ENCODE measurements at regions not wholly inside any gene's neighbourhood (a gene's known extent, or its start where the extent isn't known, plus 50 kb on each side); places are given as distances from the start of the nearest gene placed in this dataset.

DNA sequence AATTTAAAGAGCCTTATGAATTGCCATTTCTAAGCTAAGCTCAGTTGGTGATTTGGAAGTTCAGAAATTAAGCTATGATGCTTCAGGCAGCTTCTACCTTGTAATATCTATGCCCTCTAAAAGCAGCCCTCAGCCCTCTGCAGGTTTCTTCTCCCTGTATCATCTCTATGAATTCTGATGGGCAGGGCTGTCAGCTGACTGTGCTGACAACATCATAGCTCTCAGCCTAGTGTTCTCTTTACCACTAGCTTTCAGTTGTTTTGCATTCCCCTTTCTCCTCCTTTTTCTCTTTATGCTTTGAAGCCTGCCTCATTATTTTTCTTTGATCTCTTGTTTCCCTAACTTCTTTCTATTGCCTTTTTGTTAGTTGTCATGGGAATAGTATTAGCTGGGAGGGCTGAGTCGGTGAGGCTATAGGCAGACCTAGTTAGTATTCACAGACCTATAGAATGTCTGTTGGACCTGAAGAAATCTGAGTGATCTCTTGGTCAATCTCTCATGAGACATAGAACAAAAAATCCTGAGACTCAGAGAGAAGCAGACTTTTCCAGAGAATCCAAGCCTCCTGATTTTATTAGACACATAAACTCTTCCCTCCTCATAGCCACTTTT, 535.4 kb downstream of the RAB38 start:
- no peak for TF ChIP-seq ISL1 (CRISPR knock-in tag; IDR thresholded peaks at IDR 0.05)
- TF ChIP-seq OSR1 (CRISPR knock-in tag; IDR thresholded peaks at IDR 0.05), result no peak
- TF ChIP-seq, protein P1, sequence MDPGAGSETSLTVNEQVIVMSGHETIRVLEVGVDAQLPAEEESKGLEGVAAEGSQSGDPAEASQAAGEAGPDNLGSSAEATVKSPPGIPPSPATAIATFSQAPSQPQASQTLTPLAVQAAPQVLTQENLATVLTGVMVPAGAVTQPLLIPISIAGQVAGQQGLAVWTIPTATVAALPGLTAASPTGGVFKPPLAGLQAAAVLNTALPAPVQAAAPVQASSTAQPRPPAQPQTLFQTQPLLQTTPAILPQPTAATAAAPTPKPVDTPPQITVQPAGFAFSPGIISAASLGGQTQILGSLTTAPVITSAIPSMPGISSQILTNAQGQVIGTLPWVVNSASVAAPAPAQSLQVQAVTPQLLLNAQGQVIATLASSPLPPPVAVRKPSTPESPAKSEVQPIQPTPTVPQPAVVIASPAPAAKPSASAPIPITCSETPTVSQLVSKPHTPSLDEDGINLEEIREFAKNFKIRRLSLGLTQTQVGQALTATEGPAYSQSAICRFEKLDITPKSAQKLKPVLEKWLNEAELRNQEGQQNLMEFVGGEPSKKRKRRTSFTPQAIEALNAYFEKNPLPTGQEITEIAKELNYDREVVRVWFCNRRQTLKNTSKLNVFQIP (CRISPR knock-in tag; IDR thresholded peaks at IDR 0.05; ENCODE audit: borderline replicate concordance, low read depth), result no peak
- TF ChIP-seq, protein P2, sequence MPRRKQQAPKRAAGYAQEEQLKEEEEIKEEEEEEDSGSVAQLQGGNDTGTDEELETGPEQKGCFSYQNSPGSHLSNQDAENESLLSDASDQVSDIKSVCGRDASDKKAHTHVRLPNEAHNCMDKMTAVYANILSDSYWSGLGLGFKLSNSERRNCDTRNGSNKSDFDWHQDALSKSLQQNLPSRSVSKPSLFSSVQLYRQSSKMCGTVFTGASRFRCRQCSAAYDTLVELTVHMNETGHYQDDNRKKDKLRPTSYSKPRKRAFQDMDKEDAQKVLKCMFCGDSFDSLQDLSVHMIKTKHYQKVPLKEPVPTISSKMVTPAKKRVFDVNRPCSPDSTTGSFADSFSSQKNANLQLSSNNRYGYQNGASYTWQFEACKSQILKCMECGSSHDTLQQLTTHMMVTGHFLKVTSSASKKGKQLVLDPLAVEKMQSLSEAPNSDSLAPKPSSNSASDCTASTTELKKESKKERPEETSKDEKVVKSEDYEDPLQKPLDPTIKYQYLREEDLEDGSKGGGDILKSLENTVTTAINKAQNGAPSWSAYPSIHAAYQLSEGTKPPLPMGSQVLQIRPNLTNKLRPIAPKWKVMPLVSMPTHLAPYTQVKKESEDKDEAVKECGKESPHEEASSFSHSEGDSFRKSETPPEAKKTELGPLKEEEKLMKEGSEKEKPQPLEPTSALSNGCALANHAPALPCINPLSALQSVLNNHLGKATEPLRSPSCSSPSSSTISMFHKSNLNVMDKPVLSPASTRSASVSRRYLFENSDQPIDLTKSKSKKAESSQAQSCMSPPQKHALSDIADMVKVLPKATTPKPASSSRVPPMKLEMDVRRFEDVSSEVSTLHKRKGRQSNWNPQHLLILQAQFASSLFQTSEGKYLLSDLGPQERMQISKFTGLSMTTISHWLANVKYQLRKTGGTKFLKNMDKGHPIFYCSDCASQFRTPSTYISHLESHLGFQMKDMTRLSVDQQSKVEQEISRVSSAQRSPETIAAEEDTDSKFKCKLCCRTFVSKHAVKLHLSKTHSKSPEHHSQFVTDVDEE (CRISPR knock-in tag; IDR thresholded peaks at IDR 0.05), result no peak
- TF ChIP-seq RARB (CRISPR knock-in tag; IDR thresholded peaks at IDR 0.05), result no peak
- no peak for TF ChIP-seq ZNF70 (CRISPR knock-in tag; IDR thresholded peaks at IDR 0.05)
- TF ChIP-seq PPARA (CRISPR knock-in tag; IDR thresholded peaks at IDR 0.05; ENCODE audit: borderline replicate concordance), result no peak
- no peak for TF ChIP-seq TOX (CRISPR knock-in tag; IDR thresholded peaks at IDR 0.05; ENCODE audit: borderline replicate concordance)
- TF ChIP-seq TCF4 (CRISPR knock-in tag; IDR thresholded peaks at IDR 0.05; ENCODE audit: borderline replicate concordance), result no peak
- no peak for TF ChIP-seq ZC3H10 (CRISPR knock-in tag; IDR thresholded peaks at IDR 0.05)
- TF ChIP-seq, protein P3, sequence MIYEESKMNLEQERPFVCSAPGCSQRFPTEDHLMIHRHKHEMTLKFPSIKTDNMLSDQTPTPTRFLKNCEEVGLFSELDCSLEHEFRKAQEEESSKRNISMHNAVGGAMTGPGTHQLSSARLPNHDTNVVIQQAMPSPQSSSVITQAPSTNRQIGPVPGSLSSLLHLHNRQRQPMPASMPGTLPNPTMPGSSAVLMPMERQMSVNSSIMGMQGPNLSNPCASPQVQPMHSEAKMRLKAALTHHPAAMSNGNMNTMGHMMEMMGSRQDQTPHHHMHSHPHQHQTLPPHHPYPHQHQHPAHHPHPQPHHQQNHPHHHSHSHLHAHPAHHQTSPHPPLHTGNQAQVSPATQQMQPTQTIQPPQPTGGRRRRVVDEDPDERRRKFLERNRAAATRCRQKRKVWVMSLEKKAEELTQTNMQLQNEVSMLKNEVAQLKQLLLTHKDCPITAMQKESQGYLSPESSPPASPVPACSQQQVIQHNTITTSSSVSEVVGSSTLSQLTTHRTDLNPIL (CRISPR knock-in tag; IDR thresholded peaks at IDR 0.05; ENCODE audit: low read depth), result no peak
- no peak for TF ChIP-seq ZNF565 (CRISPR knock-in tag; conservative IDR thresholded peaks at IDR 0.05; ENCODE audit: low read depth)
- no peak for TF ChIP-seq ZNF8 (CRISPR knock-in tag; IDR thresholded peaks at IDR 0.05)
- no peak for ATAC-seq

DNA sequence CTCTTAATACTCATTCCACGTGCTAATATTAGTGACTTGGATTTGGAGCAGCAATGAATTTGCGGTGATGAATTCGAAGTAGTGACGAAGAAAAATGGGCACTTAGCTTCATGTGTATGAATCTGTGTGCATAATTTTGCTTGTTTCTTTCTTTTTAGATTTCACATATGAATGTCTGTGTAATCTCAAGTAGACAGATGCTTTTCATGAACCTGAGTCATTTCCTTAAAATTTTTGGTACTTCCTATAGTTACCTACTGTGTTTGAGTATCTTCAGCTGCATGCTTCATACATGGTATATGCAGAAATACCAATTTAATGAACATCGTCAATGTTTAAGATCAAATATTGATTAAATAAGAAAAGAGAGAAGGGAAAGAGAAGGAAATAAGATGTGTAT, 540.2 kb downstream of the RAB38 start:
- no peak for TF ChIP-seq CSDC2 (CRISPR knock-in tag; IDR thresholded peaks at IDR 0.05)
- TF ChIP-seq ESRRG (CRISPR knock-in tag; IDR thresholded peaks at IDR 0.05), result no peak
- TF ChIP-seq OSR1 (CRISPR knock-in tag; IDR thresholded peaks at IDR 0.05), result no peak
- no peak for TF ChIP-seq PPARA (CRISPR knock-in tag; IDR thresholded peaks at IDR 0.05; ENCODE audit: borderline replicate concordance)
- TF ChIP-seq ISL1 (CRISPR knock-in tag; IDR thresholded peaks at IDR 0.05), result no peak
- TF ChIP-seq ZC3H10 (CRISPR knock-in tag; IDR thresholded peaks at IDR 0.05), result no peak
- TF ChIP-seq, protein P1 (CRISPR knock-in tag; IDR thresholded peaks at IDR 0.05; ENCODE audit: borderline replicate concordance, low read depth), result no peak
- TF ChIP-seq ZNF565 (CRISPR knock-in tag; conservative IDR thresholded peaks at IDR 0.05; ENCODE audit: low read depth), result no peak
- TF ChIP-seq, protein P4, sequence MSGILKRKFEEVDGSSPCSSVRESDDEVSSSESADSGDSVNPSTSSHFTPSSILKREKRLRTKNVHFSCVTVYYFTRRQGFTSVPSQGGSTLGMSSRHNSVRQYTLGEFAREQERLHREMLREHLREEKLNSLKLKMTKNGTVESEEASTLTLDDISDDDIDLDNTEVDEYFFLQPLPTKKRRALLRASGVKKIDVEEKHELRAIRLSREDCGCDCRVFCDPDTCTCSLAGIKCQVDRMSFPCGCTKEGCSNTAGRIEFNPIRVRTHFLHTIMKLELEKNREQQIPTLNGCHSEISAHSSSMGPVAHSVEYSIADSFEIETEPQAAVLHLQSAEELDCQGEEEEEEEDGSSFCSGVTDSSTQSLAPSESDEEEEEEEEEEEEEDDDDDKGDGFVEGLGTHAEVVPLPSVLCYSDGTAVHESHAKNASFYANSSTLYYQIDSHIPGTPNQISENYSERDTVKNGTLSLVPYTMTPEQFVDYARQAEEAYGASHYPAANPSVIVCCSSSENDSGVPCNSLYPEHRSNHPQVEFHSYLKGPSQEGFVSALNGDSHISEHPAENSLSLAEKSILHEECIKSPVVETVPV (CRISPR knock-in tag; IDR thresholded peaks at IDR 0.05), result no peak
- TF ChIP-seq ZNF8 (CRISPR knock-in tag; IDR thresholded peaks at IDR 0.05), result no peak
- no peak for TF ChIP-seq ARNTL (CRISPR knock-in tag; IDR thresholded peaks at IDR 0.05; ENCODE audit: borderline replicate concordance, low read depth)
- no peak for TF ChIP-seq TOX (CRISPR knock-in tag; IDR thresholded peaks at IDR 0.05; ENCODE audit: borderline replicate concordance)
- TF ChIP-seq, protein P3 (CRISPR knock-in tag; IDR thresholded peaks at IDR 0.05; ENCODE audit: low read depth), result no peak
- no peak for TF ChIP-seq SNAI2 (CRISPR knock-in tag; IDR thresholded peaks at IDR 0.05)
- TF ChIP-seq, protein P5, sequence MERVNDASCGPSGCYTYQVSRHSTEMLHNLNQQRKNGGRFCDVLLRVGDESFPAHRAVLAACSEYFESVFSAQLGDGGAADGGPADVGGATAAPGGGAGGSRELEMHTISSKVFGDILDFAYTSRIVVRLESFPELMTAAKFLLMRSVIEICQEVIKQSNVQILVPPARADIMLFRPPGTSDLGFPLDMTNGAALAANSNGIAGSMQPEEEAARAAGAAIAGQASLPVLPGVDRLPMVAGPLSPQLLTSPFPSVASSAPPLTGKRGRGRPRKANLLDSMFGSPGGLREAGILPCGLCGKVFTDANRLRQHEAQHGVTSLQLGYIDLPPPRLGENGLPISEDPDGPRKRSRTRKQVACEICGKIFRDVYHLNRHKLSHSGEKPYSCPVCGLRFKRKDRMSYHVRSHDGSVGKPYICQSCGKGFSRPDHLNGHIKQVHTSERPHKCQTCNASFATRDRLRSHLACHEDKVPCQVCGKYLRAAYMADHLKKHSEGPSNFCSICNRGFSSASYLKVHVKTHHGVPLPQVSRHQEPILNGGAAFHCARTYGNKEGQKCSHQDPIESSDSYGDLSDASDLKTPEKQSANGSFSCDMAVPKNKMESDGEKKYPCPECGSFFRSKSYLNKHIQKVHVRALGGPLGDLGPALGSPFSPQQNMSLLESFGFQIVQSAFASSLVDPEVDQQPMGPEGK (CRISPR knock-in tag; IDR thresholded peaks at IDR 0.05; ENCODE audit: borderline replicate concordance), result no peak
- no peak for TF ChIP-seq ZFP30 (CRISPR knock-in tag; IDR thresholded peaks at IDR 0.05)
- no peak for TF ChIP-seq BACH2 (CRISPR knock-in tag; IDR thresholded peaks at IDR 0.05; ENCODE audit: borderline replicate concordance)
- TF ChIP-seq TCF4 (CRISPR knock-in tag; IDR thresholded peaks at IDR 0.05; ENCODE audit: borderline replicate concordance), result no peak
- ATAC-seq, result no peak
